Gastrocnemius medialis (tissue), 4 donors: ENCODE measurements at regions not wholly inside any gene's neighbourhood (a gene's known extent, or its start where the extent isn't known, plus 50 kb on each side); places are given as distances from the start of the nearest gene placed in this dataset.

Source experiments
- ATAC-seq, 2 donors: fragments of 150-250 bp; one replicate each; pipeline ENCODE4 v1.9.1; 2016
- DNase-seq, 2 donors: peaks; one replicate each; pipeline ENCODE4 v3.0.0-alpha.2; 2019
- H3K27ac ChIP-seq, 4 donors: fragments of 200-600 bp; sonication (generic); 1 replicate in 1 of 4; 2 replicates in 3 of 4; pipeline ENCODE4 v1.5.1; 2016 to 2018; ENCODE audit warnings: mild to moderate bottlenecking in 2 of 4, moderate library complexity in 1 of 4
- H3K27me3 ChIP-seq, 3 donors: fragments of 200-600 bp; sonication (generic) in 2 of 3; 1 replicate in 1 of 3; 2 replicates in 2 of 3; pipeline versions ENCODE4 v1.5.1 to v1.6.0; 2016 to 2019; ENCODE audit warnings: mild to moderate bottlenecking in 1 of 3, moderate library complexity in 1 of 3
- H3K36me3 ChIP-seq, 2 donors: fragments of 200-600 bp; sonication (generic) in 1 of 2; one replicate each; pipeline ENCODE4 v1.5.1; 2017 to 2018
- H3K4me1 ChIP-seq, 2 donors: fragments of 200-600 bp; sonication (generic) in 1 of 2; one replicate each; pipeline ENCODE4 v1.5.1; 2016 to 2017; ENCODE audit warnings: mild to moderate bottlenecking in 2 of 2
- H3K4me3 ChIP-seq, 4 donors: fragments of 200-600 bp; sonication (generic) in 3 of 4; 1 replicate in 1 of 4; 2 replicates in 3 of 4; pipeline ENCODE4 v1.5.1; 2016 to 2019; ENCODE audit warnings: mild to moderate bottlenecking in 2 of 4
- H3K9me3 ChIP-seq, 3 donors: fragments of 200-600 bp; sonication (generic) in 2 of 3; 1 replicate in 1 of 3; 2 replicates in 2 of 3; pipeline ENCODE4 v1.5.1; 2016 to 2019
- POLR2A ChIP-seq, 2 donors: fragments of 450-650 bp; IDR thresholded peaks; one replicate each; pipeline ENCODE4 v1.6.1; 2017; ENCODE audit warnings: antibody characterized with exemption in 2 of 2, mild to moderate bottlenecking in 2 of 2, moderate library complexity in 2 of 2
- in situ Hi-C, 4 donors: fragments of 200-750 bp; cut with MboI; loops; one replicate each; pipeline versions ENCODE4 v1.15.0 to v1.8.0; 2017; ENCODE audit warnings: low sequenced_read_pairs in 4 of 4
- intact Hi-C: fragments of 100-400 bp; cut with DNase I; formaldehyde crosslinking; loops from one replicate; pipeline ENCODE4 v1.15.1; 2023; ENCODE audit warnings: low total_unique reads
- TF ChIP-seq, protein P1 (sequence below), 5 experiments: fragments of 450-650 bp in 3 of 5; fragments of 200-600 bp in 2 of 5; sonication (generic) in 2 of 5; IDR thresholded peaks in 4 of 5; conservative IDR thresholded peaks in 1 of 5; 1 replicate in 4 of 5; 2 replicates in 1 of 5; pipeline ENCODE4 v1.5.1; 2016 to 2019; ENCODE audit warnings: antibody characterized with exemption in 5 of 5, mild to moderate bottlenecking in 3 of 5, moderate library complexity in 3 of 5

DNA sequence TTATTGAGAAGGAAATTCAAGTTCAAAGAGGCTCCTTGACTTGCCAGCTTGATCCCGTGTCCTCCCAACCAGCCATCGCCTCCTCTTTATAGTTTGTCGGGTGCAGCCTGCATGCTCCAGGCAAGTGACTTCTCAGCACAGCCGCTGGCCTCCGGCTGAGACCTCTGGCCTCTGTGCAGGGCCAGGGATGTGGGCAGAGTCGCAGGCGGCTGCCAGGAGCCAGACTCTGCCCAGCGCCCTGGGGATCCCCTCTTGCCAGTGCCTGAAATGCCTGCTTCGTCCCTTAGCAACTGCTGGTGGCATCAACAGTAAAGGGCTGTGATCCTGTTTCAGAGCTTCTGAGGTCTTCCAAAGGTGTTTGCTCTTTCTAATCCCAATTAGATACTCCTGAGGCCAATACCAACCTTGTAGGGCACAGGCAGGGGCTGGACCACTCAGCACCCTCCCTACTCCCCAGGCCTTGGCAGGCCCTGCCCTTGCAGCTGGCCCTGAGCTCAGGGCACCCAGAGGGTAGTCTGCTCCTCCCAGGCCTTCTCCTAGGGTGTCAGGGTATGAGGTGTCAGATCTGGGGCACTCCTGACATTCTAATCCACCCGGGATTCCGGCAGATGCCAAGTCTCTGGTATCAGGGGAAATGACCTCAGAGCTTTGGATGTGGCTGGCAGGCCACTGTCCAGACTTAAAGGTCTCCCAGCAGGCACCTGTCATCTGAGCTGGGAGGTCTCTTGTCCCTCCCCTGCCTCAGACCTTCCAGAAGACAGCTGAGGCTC, 68.0 kb upstream of the SIAH1 start:
- intact Hi-C loops (loop anchor here (2.0 to 10.0 kb wide), 3 partner anchors 58 to 162 kb away; partner anchors contain the start of gene N4BP1), in situ Hi-C loops (no loop called here)
- TF ChIP-seq POLR2A (IDR thresholded peaks at IDR 0.05) = no peak
- TF ChIP-seq, protein P1, sequence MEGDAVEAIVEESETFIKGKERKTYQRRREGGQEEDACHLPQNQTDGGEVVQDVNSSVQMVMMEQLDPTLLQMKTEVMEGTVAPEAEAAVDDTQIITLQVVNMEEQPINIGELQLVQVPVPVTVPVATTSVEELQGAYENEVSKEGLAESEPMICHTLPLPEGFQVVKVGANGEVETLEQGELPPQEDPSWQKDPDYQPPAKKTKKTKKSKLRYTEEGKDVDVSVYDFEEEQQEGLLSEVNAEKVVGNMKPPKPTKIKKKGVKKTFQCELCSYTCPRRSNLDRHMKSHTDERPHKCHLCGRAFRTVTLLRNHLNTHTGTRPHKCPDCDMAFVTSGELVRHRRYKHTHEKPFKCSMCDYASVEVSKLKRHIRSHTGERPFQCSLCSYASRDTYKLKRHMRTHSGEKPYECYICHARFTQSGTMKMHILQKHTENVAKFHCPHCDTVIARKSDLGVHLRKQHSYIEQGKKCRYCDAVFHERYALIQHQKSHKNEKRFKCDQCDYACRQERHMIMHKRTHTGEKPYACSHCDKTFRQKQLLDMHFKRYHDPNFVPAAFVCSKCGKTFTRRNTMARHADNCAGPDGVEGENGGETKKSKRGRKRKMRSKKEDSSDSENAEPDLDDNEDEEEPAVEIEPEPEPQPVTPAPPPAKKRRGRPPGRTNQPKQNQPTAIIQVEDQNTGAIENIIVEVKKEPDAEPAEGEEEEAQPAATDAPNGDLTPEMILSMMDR (IDR thresholded peaks at IDR 0.05 in 4 of 5, conservative IDR thresholded peaks at IDR 0.05 in 1 of 5) = no peak
- Histone ChIP-seq H3K4me1 (peaks cover 10 to 17% of the 10 kb centered on the region in 2 donors), H3K36me3 (no peaks in the 10 kb centered on the region), H3K27me3 (no peaks in the 10 kb centered on the region), H3K27ac (peak overlapping the region; percentile 14 to 70 (median 64)), H3K4me3 (no peak overlapping the region), H3K9me3 (no peaks in the 10 kb centered on the region)
- DNase-seq (peak; percentile 16 to 86), ATAC-seq (peak; percentile 55 to 92)

- no peak for ATAC-seq
- TF ChIP-seq POLR2A (IDR thresholded peaks at IDR 0.05) = no peak
- TF ChIP-seq, protein P1 (IDR thresholded peaks at IDR 0.05 in 4 of 5, conservative IDR thresholded peaks at IDR 0.05 in 1 of 5) = no peak
- no peaks in the 10 kb centered on the region for H3K27me3 ChIP-seq
- no peaks in the 10 kb centered on the region for H3K9me3 ChIP-seq
- H3K4me1 ChIP-seq = peaks cover 10 to 11% of the 10 kb centered on the region in 2 donors
- H3K27ac ChIP-seq = no peak overlapping the region
- H3K4me3 ChIP-seq = no peak overlapping the region
- DNase-seq = no peak
- intact Hi-C loops (loop anchor here (10.0 kb wide), 2 partner anchors 87 to 163 kb away; partner anchors contain the start of gene N4BP1), in situ Hi-C loops (no loop called here)
- H3K36me3 ChIP-seq = no peaks in the 10 kb centered on the region
These were observed 66.1 kb upstream of the SIAH1 start for GRCh38 chr16:48451323-48451722.

GRCh38 chr16:48450367-48450766, 65.2 kb upstream of the SIAH1 start:
- Histone ChIP-seq H3K4me3 (no peak overlapping the region), H3K9me3 (no peaks in the 10 kb centered on the region), H3K27me3 (no peaks in the 10 kb centered on the region), H3K4me1 (peaks cover 10 to 11% of the 10 kb centered on the region in 2 donors), H3K36me3 (no peaks in the 10 kb centered on the region), H3K27ac (no peak overlapping the region)
- in situ Hi-C loops (no loop called here), intact Hi-C loops (loop anchor here (10.0 kb wide), 2 partner anchors 86 to 164 kb away; partner anchors contain the start of gene N4BP1)
- DNase-seq (no peak), ATAC-seq (no peak)
- no peak for TF ChIP-seq POLR2A (IDR thresholded peaks at IDR 0.05)
- TF ChIP-seq, protein P1 (IDR thresholded peaks at IDR 0.05 in 4 of 5, conservative IDR thresholded peaks at IDR 0.05 in 1 of 5) = no peak

DNA sequence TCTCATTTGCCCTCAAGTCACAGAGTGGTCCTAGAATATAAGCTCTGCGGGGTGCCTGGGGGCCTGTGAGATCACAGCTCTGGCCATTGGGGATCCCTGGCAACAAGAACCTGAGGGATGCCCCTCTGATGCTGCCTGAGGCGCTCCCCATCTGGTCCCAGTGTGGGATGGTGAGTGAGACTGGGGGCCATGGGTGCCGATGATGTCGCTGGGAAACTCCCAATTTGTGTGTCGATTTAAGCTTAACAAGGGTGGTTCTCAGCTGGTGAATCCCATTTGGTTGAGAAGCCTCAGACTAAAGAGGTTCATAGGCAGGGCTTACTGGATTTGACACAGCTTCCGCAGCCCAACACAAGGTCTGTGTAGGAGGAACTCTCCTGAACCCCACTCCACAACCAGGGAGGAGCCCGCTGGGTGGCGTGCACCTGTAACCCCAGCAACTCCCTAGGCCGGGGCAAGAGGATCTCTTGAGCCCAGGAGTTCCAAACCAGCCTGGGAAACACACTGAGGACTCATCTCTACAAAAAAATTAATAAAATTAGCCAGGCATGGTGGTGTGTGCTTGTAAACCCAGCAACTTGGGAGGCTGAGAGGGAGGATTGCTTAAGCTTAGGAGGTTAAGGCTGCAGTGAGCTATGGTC, 63.7 kb upstream of the SIAH1 start:
- H3K4me1 ChIP-seq = peaks cover 11 to 20% of the 10 kb centered on the region in 2 donors
- DNase-seq = no peak
- H3K27me3 ChIP-seq = no peaks in the 10 kb centered on the region
- in situ Hi-C loops = no loop called here
- H3K27ac ChIP-seq = no peak overlapping the region
- intact Hi-C loops = no loop called here
- no peaks in the 10 kb centered on the region for H3K36me3 ChIP-seq
- no peak overlapping the region for H3K4me3 ChIP-seq
- TF ChIP-seq, protein P1 (IDR thresholded peaks at IDR 0.05 in 4 of 5, conservative IDR thresholded peaks at IDR 0.05 in 1 of 5) = no peak
- no peak for TF ChIP-seq POLR2A (IDR thresholded peaks at IDR 0.05)
- H3K9me3 ChIP-seq = no peaks in the 10 kb centered on the region
- no peak for ATAC-seq
